Upper lobe of left lung (tissue), 4 donors: ENCODE measurements at regions not wholly inside any gene's neighbourhood (a gene's known extent, or its start where the extent isn't known, plus 50 kb on each side); places are given as distances from the start of the nearest gene placed in this dataset.

ENCODE experiments used
- POLR2A ChIP-seq, 4 donors: fragments of 450-650 bp; IDR thresholded peaks; one replicate each; pipeline ENCODE4 v1.5.1; 2016 to 2017; ENCODE audit warnings: antibody characterized with exemption in 4 of 4, mild to moderate bottlenecking in 2 of 4
- POLR2AphosphoS5 ChIP-seq, 2 donors: sonication (generic); formaldehyde crosslinking; IDR thresholded peaks; one replicate each; pipeline ENCODE4 v1.5.1; 2017; ENCODE audit warnings: antibody characterized with exemption in 2 of 2
- TF ChIP-seq, protein P1 (sequence below), 6 experiments: fragments of 450-650 bp in 4 of 6; fragments of 200-600 bp in 2 of 6; sonication (generic) in 2 of 6; IDR thresholded peaks; one replicate each; pipeline ENCODE4 v1.5.1; 2016 to 2019; ENCODE audit warnings: antibody characterized with exemption in 6 of 6

DNA sequence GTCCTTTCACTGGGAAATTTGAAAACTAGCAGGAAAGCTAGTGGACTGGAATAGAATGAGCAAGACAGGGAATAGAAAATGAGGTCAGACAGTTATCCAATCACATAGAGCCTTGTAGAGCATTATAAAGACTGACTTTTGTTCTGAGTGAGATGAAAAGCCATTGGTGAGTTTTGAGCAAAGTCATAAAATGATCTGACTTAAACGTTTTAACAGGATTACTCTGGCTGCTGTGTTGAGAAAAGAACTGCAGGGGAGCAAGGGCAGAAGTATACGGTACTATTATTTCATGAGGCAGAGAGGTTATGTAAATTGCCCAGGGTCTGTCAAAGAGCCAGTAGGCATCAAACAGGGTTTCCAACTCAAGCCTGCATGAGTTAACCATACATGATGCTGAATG is 393.4 kb downstream of the TFEC start:
- TF ChIP-seq, protein P1, sequence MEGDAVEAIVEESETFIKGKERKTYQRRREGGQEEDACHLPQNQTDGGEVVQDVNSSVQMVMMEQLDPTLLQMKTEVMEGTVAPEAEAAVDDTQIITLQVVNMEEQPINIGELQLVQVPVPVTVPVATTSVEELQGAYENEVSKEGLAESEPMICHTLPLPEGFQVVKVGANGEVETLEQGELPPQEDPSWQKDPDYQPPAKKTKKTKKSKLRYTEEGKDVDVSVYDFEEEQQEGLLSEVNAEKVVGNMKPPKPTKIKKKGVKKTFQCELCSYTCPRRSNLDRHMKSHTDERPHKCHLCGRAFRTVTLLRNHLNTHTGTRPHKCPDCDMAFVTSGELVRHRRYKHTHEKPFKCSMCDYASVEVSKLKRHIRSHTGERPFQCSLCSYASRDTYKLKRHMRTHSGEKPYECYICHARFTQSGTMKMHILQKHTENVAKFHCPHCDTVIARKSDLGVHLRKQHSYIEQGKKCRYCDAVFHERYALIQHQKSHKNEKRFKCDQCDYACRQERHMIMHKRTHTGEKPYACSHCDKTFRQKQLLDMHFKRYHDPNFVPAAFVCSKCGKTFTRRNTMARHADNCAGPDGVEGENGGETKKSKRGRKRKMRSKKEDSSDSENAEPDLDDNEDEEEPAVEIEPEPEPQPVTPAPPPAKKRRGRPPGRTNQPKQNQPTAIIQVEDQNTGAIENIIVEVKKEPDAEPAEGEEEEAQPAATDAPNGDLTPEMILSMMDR (IDR thresholded peaks at IDR 0.05): no peak
- TF ChIP-seq POLR2A (IDR thresholded peaks at IDR 0.05): no peak
- no peak for TF ChIP-seq POLR2AphosphoS5 (IDR thresholded peaks at IDR 0.05)
